ENCODE measurements at regions not wholly inside any gene's neighbourhood (a gene's known extent, or its start where the extent isn't known, plus 50 kb on each side); places are given as distances from the start of the nearest gene placed in this dataset.

- Mint-ChIP-seq H3K27ac (ENCODE audit: unreplicated experiment) (no peak overlapping the region), H3K36me3 (ENCODE audit: insufficient read depth, unreplicated experiment) (no peaks in the 10 kb centered on the region), H3K4me3 (ENCODE audit: unreplicated experiment) (no peak overlapping the region), H3K9me3 (ENCODE audit: unreplicated experiment) (peaks cover 13% of the 10 kb centered on the region), H3K27me3 (ENCODE audit: insufficient read depth, unreplicated experiment) (no peaks in the 10 kb centered on the region), H3K4me1 (ENCODE audit: low read depth, unreplicated experiment) (peaks cover 25% of the 10 kb centered on the region)
- ChIA-PET POLR2A (no interaction called here), CTCF (no interaction called here)
- intact Hi-C loops (cut with micrococcal nuclease; ENCODE audit: unreplicated experiment): no loop called here
- TF ChIP-seq, protein P1, sequence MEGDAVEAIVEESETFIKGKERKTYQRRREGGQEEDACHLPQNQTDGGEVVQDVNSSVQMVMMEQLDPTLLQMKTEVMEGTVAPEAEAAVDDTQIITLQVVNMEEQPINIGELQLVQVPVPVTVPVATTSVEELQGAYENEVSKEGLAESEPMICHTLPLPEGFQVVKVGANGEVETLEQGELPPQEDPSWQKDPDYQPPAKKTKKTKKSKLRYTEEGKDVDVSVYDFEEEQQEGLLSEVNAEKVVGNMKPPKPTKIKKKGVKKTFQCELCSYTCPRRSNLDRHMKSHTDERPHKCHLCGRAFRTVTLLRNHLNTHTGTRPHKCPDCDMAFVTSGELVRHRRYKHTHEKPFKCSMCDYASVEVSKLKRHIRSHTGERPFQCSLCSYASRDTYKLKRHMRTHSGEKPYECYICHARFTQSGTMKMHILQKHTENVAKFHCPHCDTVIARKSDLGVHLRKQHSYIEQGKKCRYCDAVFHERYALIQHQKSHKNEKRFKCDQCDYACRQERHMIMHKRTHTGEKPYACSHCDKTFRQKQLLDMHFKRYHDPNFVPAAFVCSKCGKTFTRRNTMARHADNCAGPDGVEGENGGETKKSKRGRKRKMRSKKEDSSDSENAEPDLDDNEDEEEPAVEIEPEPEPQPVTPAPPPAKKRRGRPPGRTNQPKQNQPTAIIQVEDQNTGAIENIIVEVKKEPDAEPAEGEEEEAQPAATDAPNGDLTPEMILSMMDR (IDR thresholded peaks at IDR 0.05; ENCODE audit: insufficient read depth in 1 of 2, low read depth in 1 of 2, low read length in 1 of 2, severe bottlenecking in 1 of 2, unreplicated experiment in 1 of 2): no peak
- Histone ChIP-seq H3K36me3 (ENCODE audit: control insufficient read depth, insufficient read depth, low read length) (no peaks in the 10 kb centered on the region), H3K4me1 (peaks cover 33% of the 10 kb centered on the region), H3K4me3 (ENCODE audit: low read depth, low read length) (no peak overlapping the region), H3K9me3 (no peaks in the 10 kb centered on the region; the same call in 1 of the 2 replicates), H3K27me3 (replicated peaks; ENCODE audit: control insufficient read depth, insufficient read depth, low read length) (no peaks in the 10 kb centered on the region)
- DNase-seq: no peak
- no TSS peak for BruUV-seq (replicated peaks)
Measured at GRCh38 chr2:118607641-118608040, 239.8 kb downstream of the EN1 start.

DNA sequence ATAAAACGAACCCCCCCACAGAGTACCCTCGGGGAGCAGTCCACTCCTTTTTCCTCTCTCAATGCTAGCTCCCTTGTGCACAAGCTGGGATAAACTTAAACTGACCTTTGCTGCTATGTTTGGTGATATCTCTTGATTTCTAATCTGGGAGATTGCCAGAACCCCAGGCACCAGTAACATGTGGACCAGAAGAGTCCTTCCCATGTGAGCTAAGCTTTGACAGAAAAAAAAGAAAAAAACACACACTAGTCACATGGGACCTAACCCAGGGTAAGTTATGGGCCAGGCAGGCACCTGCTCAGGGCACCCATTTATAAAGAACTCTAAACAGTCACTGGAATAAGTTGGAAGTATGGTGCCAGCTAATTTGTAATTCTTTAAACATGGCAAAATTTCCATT, 242.6 kb downstream of the EN1 start:
- Mint-ChIP-seq H3K4me3 (ENCODE audit: unreplicated experiment) (peak overlapping the region; percentile 46), H3K36me3 (ENCODE audit: insufficient read depth, unreplicated experiment) (no peaks in the 10 kb centered on the region), H3K4me1 (ENCODE audit: low read depth, unreplicated experiment) (peaks cover 20% of the 10 kb centered on the region), H3K27me3 (ENCODE audit: insufficient read depth, unreplicated experiment) (no peaks in the 10 kb centered on the region), H3K27ac (ENCODE audit: unreplicated experiment) (peak overlapping the region; percentile 60), H3K9me3 (ENCODE audit: unreplicated experiment) (peaks cover 26% of the 10 kb centered on the region)
- Histone ChIP-seq H3K9me3 (peaks cover 8% of the 10 kb centered on the region), H3K36me3 (ENCODE audit: control insufficient read depth, insufficient read depth, low read length) (no peaks in the 10 kb centered on the region), H3K4me3 (ENCODE audit: low read depth, low read length) (no peak overlapping the region), H3K4me1 (peaks cover 21% of the 10 kb centered on the region), H3K27me3 (replicated peaks; ENCODE audit: control insufficient read depth, insufficient read depth, low read length) (no peaks in the 10 kb centered on the region)
- CTCF ChIA-PET: interaction anchor here (0.6 kb wide), 1 partner anchor 112 kb away, joined by 4 read pairs; no protein-coding TSS in a partner anchor
- POLR2A ChIA-PET: no interaction called here
- no peak for DNase-seq
- intact Hi-C loops (cut with micrococcal nuclease; ENCODE audit: unreplicated experiment): no loop called here
- TF ChIP-seq, protein P1 (IDR thresholded peaks at IDR 0.05; ENCODE audit: insufficient read depth in 1 of 2, low read depth in 1 of 2, low read length in 1 of 2, severe bottlenecking in 1 of 2, unreplicated experiment in 1 of 2): no peak
- BruUV-seq (replicated peaks): no TSS peak

- Mint-ChIP-seq H3K9me3 (ENCODE audit: unreplicated experiment) (peaks cover 26% of the 10 kb centered on the region), H3K27ac (ENCODE audit: unreplicated experiment) (peak overlapping the region; percentile 60), H3K4me3 (ENCODE audit: unreplicated experiment) (peak overlapping the region; percentile 46), H3K36me3 (ENCODE audit: insufficient read depth, unreplicated experiment) (no peaks in the 10 kb centered on the region), H3K4me1 (ENCODE audit: low read depth, unreplicated experiment) (peaks cover 20% of the 10 kb centered on the region), H3K27me3 (ENCODE audit: insufficient read depth, unreplicated experiment) (no peaks in the 10 kb centered on the region)
- Histone ChIP-seq H3K4me3 (ENCODE audit: low read depth, low read length) (no peak overlapping the region), H3K27me3 (replicated peaks; ENCODE audit: control insufficient read depth, insufficient read depth, low read length) (no peaks in the 10 kb centered on the region), H3K36me3 (ENCODE audit: control insufficient read depth, insufficient read depth, low read length) (no peaks in the 10 kb centered on the region), H3K4me1 (peaks cover 21% of the 10 kb centered on the region), H3K9me3 (peaks cover 8% of the 10 kb centered on the region)
- ChIA-PET POLR2A (no interaction called here), CTCF (interaction anchor here (0.6 to 0.8 kb wide), 2 partner anchors 9 to 113 kb away, joined by 4 read pairs; no protein-coding TSS in a partner anchor)
- no peak for DNase-seq
- BruUV-seq (replicated peaks): no TSS peak
- TF ChIP-seq, protein P1 (IDR thresholded peaks at IDR 0.05; ENCODE audit: insufficient read depth in 1 of 2, low read depth in 1 of 2, low read length in 1 of 2, severe bottlenecking in 1 of 2, unreplicated experiment in 1 of 2): no peak
- intact Hi-C loops (cut with micrococcal nuclease; ENCODE audit: unreplicated experiment): no loop called here
Measured at GRCh38 chr2:118604371-118604770, 243.1 kb downstream of the EN1 start.

All from Caco-2 (cell line).